CD4-positive, alpha-beta T cell (primary cell): ENCODE measurements at regions not wholly inside any gene's neighbourhood (a gene's known extent, or its start where the extent isn't known, plus 50 kb on each side); places are given as distances from the start of the nearest gene placed in this dataset.

Experiments used
- ATAC-seq: fragments of 200-7000 bp; cut with Tn5 transposase; one replicate; pipeline ENCODE4 v1.10.0; 2022; ENCODE audit warnings: mild to moderate bottlenecking; ENCODE audit not compliant: poor library complexity
- CTCF ChIA-PET: fragments of 350-600 bp; sonication (Branson Sonifier 250); formaldehyde crosslinking; loops from one replicate; lab custom pipeline; 2021; ENCODE audit warnings: antibody characterized with exemption, inconsistent platforms; lab: Charles Lee
- POLR2A ChIA-PET: fragments of 350-600 bp; sonication (Branson Sonifier 250); formaldehyde crosslinking; loops from one replicate; lab custom pipeline; 2021; ENCODE audit warnings: antibody characterized with exemption, inconsistent platforms; lab: Charles Lee
- DNase-seq, 14 experiments: peaks; one replicate each; pipeline ENCODE4 v3.0.0-alpha.2; 2013 to 2020; ENCODE audit warnings: mixed read lengths in 2 of 14
- H3K27ac ChIP-seq, 2 donors: one replicate each; pipeline versions ENCODE4 v1.5.1 to v1.7.0; 2013; ENCODE audit warnings: low read length in 2 of 2, low read depth in 1 of 2, mild to moderate bottlenecking in 1 of 2
- H3K27me3 ChIP-seq, 2 experiments: 1 replicate in 1 of 2; 2 replicates in 1 of 2; pipeline versions ENCODE4 v1.6.1 to v1.7.0; 2013; ENCODE audit warnings: low read length in 2 of 2, control low read depth in 1 of 2, mild to moderate bottlenecking in 1 of 2, moderate library complexity in 1 of 2; ENCODE audit not compliant: insufficient read depth in 2 of 2, control insufficient read depth in 1 of 2
- H3K36me3 ChIP-seq: one replicate; pipeline ENCODE4 v1.6.1; 2013; ENCODE audit warnings: low read length, control low read depth; ENCODE audit not compliant: insufficient read depth
- H3K4me1 ChIP-seq: one replicate; pipeline ENCODE4 v1.6.1; 2013; ENCODE audit warnings: low read length, control low read depth; ENCODE audit not compliant: insufficient read depth
- H3K4me3 ChIP-seq: one replicate; pipeline ENCODE4 v1.5.1; 2013; ENCODE audit warnings: mild to moderate bottlenecking, low read length, moderate library complexity
- H3K9me3 ChIP-seq, 2 experiments: 1 replicate in 1 of 2; 2 replicates in 1 of 2; pipeline versions ENCODE4 v1.6.1 to v1.7.0; 2013; ENCODE audit warnings: low read length in 2 of 2, mild to moderate bottlenecking in 2 of 2, control low read depth in 1 of 2, moderate library complexity in 1 of 2; ENCODE audit not compliant: control insufficient read depth in 1 of 2, insufficient read depth in 1 of 2
- H3K27ac Mint-ChIP-seq: one replicate; pipeline ENCODE4 v1.8.0; 2020; ENCODE audit warnings: mixed read lengths
- H3K27me3 Mint-ChIP-seq: one replicate; pipeline ENCODE4 v1.8.0; 2021; ENCODE audit warnings: mixed read lengths
- H3K36me3 Mint-ChIP-seq: one replicate; pipeline ENCODE4 v1.8.0; 2021; ENCODE audit warnings: low read depth, mixed read lengths
- H3K4me1 Mint-ChIP-seq: one replicate; pipeline ENCODE4 v1.8.0; 2021; ENCODE audit warnings: low read depth, mixed read lengths
- H3K4me3 Mint-ChIP-seq: one replicate; pipeline ENCODE4 v1.8.0; 2020; ENCODE audit warnings: mild to moderate bottlenecking, mixed read lengths
- H3K9me3 Mint-ChIP-seq: one replicate; pipeline ENCODE4 v1.8.0; 2020; ENCODE audit warnings: mixed read lengths
- CTCF ChIP-seq: fragments of 200-600 bp; IDR thresholded peaks from one replicate; pipeline ENCODE4 v1.8.0; 2022; ENCODE audit warnings: antibody characterized with exemption, mild to moderate bottlenecking
- intact Hi-C, 2 experiments: fragments of 100-400 bp; cut with DNase I in 1 of 2; cut with micrococcal nuclease in 1 of 2; formaldehyde crosslinking; loops; one replicate each; pipeline versions ENCODE4 v1.15.1 to v1.9.0; 2023 to 2025; cut with DNase I, micrococcal nuclease

GRCh38 chr10:62990126-62990525, 143.0 kb upstream of the NRBF2 start:
- ATAC-seq (no peak), DNase-seq (no peak)
- Mint-ChIP-seq H3K36me3 (no peaks in the 10 kb centered on the region), H3K27me3 (peaks cover 30% of the 10 kb centered on the region), H3K27ac (no peak overlapping the region), H3K9me3 (no peaks in the 10 kb centered on the region), H3K4me3 (no peak overlapping the region), H3K4me1 (no peaks in the 10 kb centered on the region)
- CTCF ChIA-PET = no interaction called here
- H3K9me3 ChIP-seq = no peaks in the 10 kb centered on the region
- no peak overlapping the region for H3K27ac ChIP-seq
- no peaks in the 10 kb centered on the region for H3K4me1 ChIP-seq
- no peaks in the 10 kb centered on the region for H3K27me3 ChIP-seq
- H3K36me3 ChIP-seq = no peaks in the 10 kb centered on the region
- POLR2A ChIA-PET = no interaction called here
- TF ChIP-seq CTCF = no peak
- no peak overlapping the region for H3K4me3 ChIP-seq
- intact Hi-C loops = no loop called here

GRCh38 chr10:62985807-62986600, 147.1 kb upstream of the NRBF2 start:
- Mint-ChIP-seq H3K27me3 (peaks cover 17% of the 10 kb centered on the region), H3K4me3 (no peak overlapping the region), H3K36me3 (no peaks in the 10 kb centered on the region), H3K27ac (no peak overlapping the region), H3K9me3 (no peaks in the 10 kb centered on the region), H3K4me1 (no peaks in the 10 kb centered on the region)
- no peak for ATAC-seq
- no peaks in the 10 kb centered on the region for H3K27me3 ChIP-seq
- no peaks in the 10 kb centered on the region for H3K36me3 ChIP-seq
- ChIA-PET POLR2A (no interaction called here), CTCF (no interaction called here)
- H3K9me3 ChIP-seq = no peaks in the 10 kb centered on the region
- no peak overlapping the region for H3K4me3 ChIP-seq
- no peaks in the 10 kb centered on the region for H3K4me1 ChIP-seq
- intact Hi-C loops = no loop called here
- no peak for TF ChIP-seq CTCF
- no peak for DNase-seq
- no peak overlapping the region for H3K27ac ChIP-seq

- Histone ChIP-seq H3K36me3 (no peaks in the 10 kb centered on the region), H3K4me3 (no peak overlapping the region), H3K4me1 (no peaks in the 10 kb centered on the region), H3K9me3 (peaks cover 0 to 4% of the 10 kb centered on the region in 2 experiments), H3K27me3 (peaks cover 0 to 2% of the 10 kb centered on the region in 2 experiments), H3K27ac (no peak overlapping the region)
- Mint-ChIP-seq H3K4me3 (no peak overlapping the region), H3K27ac (no peak overlapping the region), H3K27me3 (peaks cover 5% of the 10 kb centered on the region), H3K36me3 (no peaks in the 10 kb centered on the region), H3K9me3 (no peaks in the 10 kb centered on the region), H3K4me1 (no peaks in the 10 kb centered on the region)
- no peak for ATAC-seq
- intact Hi-C loops = no loop called here
- no peak for TF ChIP-seq CTCF
- DNase-seq = no peak
- ChIA-PET CTCF (no interaction called here), POLR2A (no interaction called here)
These were observed 152.0 kb upstream of the NRBF2 start for GRCh38 chr10:62981096-62981495.
